Neural cell (in vitro differentiated cells): ENCODE measurements at regions not wholly inside any gene's neighbourhood (a gene's known extent, or its start where the extent isn't known, plus 50 kb on each side); places are given as distances from the start of the nearest gene placed in this dataset.

Experiments used
- CTCF ChIP-seq: fragments of 450-650 bp; IDR thresholded peaks from 2 replicates; pipeline ENCODE4 v1.5.1; 2014; ENCODE audit warnings: antibody characterized with exemption, mild to moderate bottlenecking, moderate library complexity; ENCODE audit not compliant: poor library complexity, severe bottlenecking
- POLR2AphosphoS5 ChIP-seq: IDR thresholded peaks from 2 replicates; pipeline ENCODE4 v1.6.1; 2012
- SMC3 ChIP-seq: fragments of 450-650 bp; conservative IDR thresholded peaks from 2 replicates; pipeline ENCODE4 v1.6.1; 2014; ENCODE audit warnings: antibody characterized with exemption, mild to moderate bottlenecking, moderate library complexity; ENCODE audit not compliant: poor library complexity

DNA sequence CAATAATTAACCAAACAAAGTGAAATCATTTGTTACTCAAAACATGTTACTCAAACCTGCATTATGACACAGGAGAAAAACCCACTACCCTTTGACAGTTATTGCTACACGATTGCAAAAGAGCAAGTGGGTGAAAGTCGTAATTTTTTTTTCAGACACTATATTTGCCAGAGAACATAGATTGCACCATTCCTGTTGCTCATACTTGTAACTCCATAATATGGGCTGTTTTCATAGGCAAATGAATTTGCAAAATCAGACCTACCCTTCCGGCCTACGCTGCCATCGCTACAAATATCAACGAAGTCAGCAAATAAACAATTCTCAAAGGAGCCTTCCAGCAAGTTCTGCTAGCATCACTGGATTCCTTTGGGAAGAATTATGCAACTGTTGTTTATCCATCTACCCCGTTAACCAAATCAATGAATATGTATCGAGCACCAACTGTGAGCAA is 396.5 kb downstream of the IRS2 start:
- TF ChIP-seq POLR2AphosphoS5 = no peak
- no peak for TF ChIP-seq CTCF
- no peak for TF ChIP-seq SMC3
